ENCODE measurements at regions not wholly inside any gene's neighbourhood (a gene's known extent, or its start where the extent isn't known, plus 50 kb on each side); places are given as distances from the start of the nearest gene placed in this dataset.

DNA sequence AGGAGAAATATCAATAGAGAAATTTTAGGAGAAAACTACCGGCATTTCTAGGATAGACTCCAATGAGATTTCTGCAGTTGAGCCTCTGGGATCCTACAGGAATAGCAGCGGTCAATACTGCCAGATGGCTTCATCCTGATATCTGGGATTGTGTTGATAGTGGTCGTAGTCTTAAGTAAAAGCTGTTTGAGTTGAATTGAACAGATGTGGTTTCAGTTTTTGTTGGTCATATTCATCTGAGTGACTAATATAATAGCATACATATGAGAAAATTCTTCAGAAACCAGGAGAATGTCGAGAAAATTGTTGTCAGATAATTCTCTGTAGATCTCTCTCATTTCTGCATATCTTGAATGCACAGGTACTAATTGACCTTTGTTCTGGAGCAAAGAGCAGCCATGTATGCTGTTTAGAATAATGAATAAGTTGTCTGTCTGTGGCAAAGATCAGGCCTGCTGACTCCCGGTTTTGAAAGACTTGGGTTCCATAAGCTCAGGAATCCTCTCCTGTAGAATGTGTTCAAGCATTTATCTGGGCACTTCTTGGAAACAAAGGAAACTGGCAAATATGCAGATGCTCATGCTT, 288.1 kb downstream of the TMX3 start:
- Histone ChIP-seq H3K27me3 (ENCODE audit: control insufficient read depth in 1 of 2, insufficient read depth in 2 of 2, low read length in 1 of 2) (no peaks in the 10 kb centered on the region), H3K4me3 (ENCODE audit: low read length in 2 of 2) (no peak overlapping the region), H3K27ac (ENCODE audit: low read depth in 1 of 2, low read length in 2 of 2) (no peak overlapping the region), H3K4me1 (ENCODE audit: control insufficient read depth in 1 of 2, insufficient read depth in 2 of 2, low read length in 2 of 2) (no peaks in the 10 kb centered on the region), H3K9me3 (ENCODE audit: control insufficient read depth, low read length) (no peaks in the 10 kb centered on the region), H3K36me3 (ENCODE audit: control insufficient read depth in 1 of 2, insufficient read depth in 2 of 2, low read length in 1 of 2) (no peaks in the 10 kb centered on the region)
- intact Hi-C loops (cut with DNase I): no loop called here
- no peak for ATAC-seq (ENCODE audit: low FRiP score)
- no peak for DNase-seq
- 77 to 79% methylated on average over 5 of the region's 5 CpGs for WGBS, 2 donors

DNA sequence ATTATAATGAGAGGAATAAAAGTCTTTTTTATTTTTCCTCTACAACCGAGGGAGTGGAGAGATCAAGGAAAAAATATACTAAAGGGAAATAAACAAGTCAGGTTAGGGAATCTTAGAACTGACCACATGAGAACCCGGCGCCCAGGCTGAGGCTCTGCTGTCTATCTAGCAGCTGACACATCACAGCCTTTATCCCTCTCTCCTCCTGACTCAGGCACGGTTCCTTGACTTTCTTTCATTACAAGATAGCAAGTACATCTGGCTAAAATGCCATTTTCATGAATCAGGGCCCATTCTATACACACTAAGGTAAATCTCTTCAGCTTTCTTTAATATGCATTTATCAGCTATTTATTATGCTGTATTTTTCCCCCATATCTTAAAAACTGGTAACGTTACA, 296.0 kb downstream of the TMX3 start:
- 85 to 88% methylated on average over 5 of the region's 5 CpGs for WGBS, 2 donors

DNA sequence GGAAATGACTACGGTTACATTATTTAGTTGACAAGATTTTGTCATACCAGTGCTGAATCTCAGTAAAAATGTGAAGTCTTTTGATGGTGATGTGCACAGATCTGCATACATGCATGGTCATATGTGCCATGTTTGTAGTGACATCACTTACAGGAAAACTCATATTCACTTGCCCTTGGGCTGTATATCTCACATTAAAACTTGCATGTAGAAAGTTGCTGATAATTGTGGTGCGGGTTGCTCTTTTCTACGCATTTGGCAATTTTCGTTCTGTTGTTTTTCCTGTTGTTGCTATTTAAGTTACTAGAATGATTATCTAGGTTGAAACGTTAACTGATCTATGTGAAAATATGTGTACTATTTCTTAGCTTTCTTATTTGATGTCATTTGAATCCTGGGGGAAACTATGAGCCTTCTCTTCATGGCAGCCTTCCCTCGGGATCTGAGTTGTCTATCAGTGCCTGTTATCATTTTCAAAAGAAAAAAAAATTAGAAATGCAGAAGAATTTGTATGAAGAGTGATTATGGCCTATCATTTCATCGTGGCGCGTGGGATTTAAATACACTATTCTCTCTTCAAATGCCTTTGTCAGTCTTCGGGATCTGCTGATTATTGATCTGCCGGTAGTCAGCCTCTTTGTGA, 296.6 kb downstream of the TMX3 start:
- Histone ChIP-seq H3K9me3 (ENCODE audit: control insufficient read depth, low read length) (no peaks in the 10 kb centered on the region), H3K27ac (ENCODE audit: low read depth in 1 of 2, low read length in 2 of 2) (no peak overlapping the region), H3K36me3 (ENCODE audit: control insufficient read depth in 1 of 2, insufficient read depth in 2 of 2, low read length in 1 of 2) (no peaks in the 10 kb centered on the region), H3K4me3 (ENCODE audit: low read length in 2 of 2) (no peak overlapping the region), H3K27me3 (ENCODE audit: control insufficient read depth in 1 of 2, insufficient read depth in 2 of 2, low read length in 1 of 2) (no peaks in the 10 kb centered on the region), H3K4me1 (ENCODE audit: control insufficient read depth in 1 of 2, insufficient read depth in 2 of 2, low read length in 2 of 2) (no peaks in the 10 kb centered on the region)
- DNase-seq (no peak), ATAC-seq (ENCODE audit: low FRiP score) (no peak)
- intact Hi-C loops (cut with DNase I): no loop called here
- 80% methylated on average over 11 of the region's 11 CpGs for WGBS, 2 donors

More for the DNA sequence above, 296.0 kb downstream of the TMX3 start:
- intact Hi-C loops (cut with DNase I): no loop called here
- DNase-seq (no peak), ATAC-seq (ENCODE audit: low FRiP score) (no peak)
- Histone ChIP-seq H3K27ac (ENCODE audit: low read depth in 1 of 2, low read length in 2 of 2) (no peak overlapping the region), H3K36me3 (ENCODE audit: control insufficient read depth in 1 of 2, insufficient read depth in 2 of 2, low read length in 1 of 2) (no peaks in the 10 kb centered on the region), H3K9me3 (ENCODE audit: control insufficient read depth, low read length) (no peaks in the 10 kb centered on the region), H3K27me3 (ENCODE audit: control insufficient read depth in 1 of 2, insufficient read depth in 2 of 2, low read length in 1 of 2) (no peaks in the 10 kb centered on the region), H3K4me1 (ENCODE audit: control insufficient read depth in 1 of 2, insufficient read depth in 2 of 2, low read length in 2 of 2) (no peaks in the 10 kb centered on the region), H3K4me3 (ENCODE audit: low read length in 2 of 2) (no peak overlapping the region)

DNA sequence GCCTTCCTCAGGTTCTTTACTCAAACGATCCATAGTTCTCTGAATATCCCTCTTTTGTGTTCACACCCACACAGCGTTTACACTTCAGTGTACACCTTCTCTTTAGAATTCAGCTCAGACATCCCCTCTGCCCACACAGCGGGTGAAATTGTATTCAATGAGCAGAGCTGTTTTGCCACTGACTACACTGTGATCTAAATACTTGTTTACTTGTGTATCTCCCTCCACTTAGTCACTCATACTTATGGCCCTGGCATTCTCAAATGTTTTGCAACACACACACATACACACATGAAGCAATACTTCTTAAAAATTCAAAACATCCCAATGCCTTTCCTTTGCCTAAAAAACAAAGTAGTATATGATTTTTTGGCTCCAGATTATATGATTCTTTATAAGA, 297.1 kb downstream of the TMX3 start:
- no peak for ATAC-seq (ENCODE audit: low FRiP score)
- no peaks in the 10 kb centered on the region for H3K36me3 ChIP-seq (ENCODE audit: control insufficient read depth in 1 of 2, insufficient read depth in 2 of 2, low read length in 1 of 2)

GRCh38 chr18:68417166-68417799, 297.6 kb downstream of the TMX3 start:
- Histone ChIP-seq H3K36me3 (ENCODE audit: control insufficient read depth in 1 of 2, insufficient read depth in 2 of 2, low read length in 1 of 2) (no peaks in the 10 kb centered on the region), H3K27me3 (ENCODE audit: control insufficient read depth in 1 of 2, insufficient read depth in 2 of 2, low read length in 1 of 2) (no peaks in the 10 kb centered on the region), H3K4me3 (ENCODE audit: low read length in 2 of 2) (no peak overlapping the region), H3K4me1 (ENCODE audit: control insufficient read depth in 1 of 2, insufficient read depth in 2 of 2, low read length in 2 of 2) (no peaks in the 10 kb centered on the region), H3K9me3 (ENCODE audit: control insufficient read depth, low read length) (no peaks in the 10 kb centered on the region), H3K27ac (ENCODE audit: low read depth in 1 of 2, low read length in 2 of 2) (no peak overlapping the region)
- no peak for ATAC-seq (ENCODE audit: low FRiP score)
- no peak for DNase-seq
- intact Hi-C loops (cut with DNase I): no loop called here
- 6 to 11% methylated on average over 2 of the region's 2 CpGs for WGBS, 2 donors

More for the DNA sequence above, 297.1 kb downstream of the TMX3 start:
- no peak overlapping the region for H3K27ac ChIP-seq (ENCODE audit: low read depth in 1 of 2, low read length in 2 of 2)
- no peaks in the 10 kb centered on the region for H3K9me3 ChIP-seq (ENCODE audit: control insufficient read depth, low read length)
- intact Hi-C loops (cut with DNase I): no loop called here
- H3K27me3 ChIP-seq (ENCODE audit: control insufficient read depth in 1 of 2, insufficient read depth in 2 of 2, low read length in 1 of 2): no peaks in the 10 kb centered on the region
- H3K4me1 ChIP-seq (ENCODE audit: control insufficient read depth in 1 of 2, insufficient read depth in 2 of 2, low read length in 2 of 2): no peaks in the 10 kb centered on the region
- 81 to 89% methylated on average over 3 of the region's 3 CpGs for WGBS, 2 donors
- no peak overlapping the region for H3K4me3 ChIP-seq (ENCODE audit: low read length in 2 of 2)
- no peak for DNase-seq

DNA sequence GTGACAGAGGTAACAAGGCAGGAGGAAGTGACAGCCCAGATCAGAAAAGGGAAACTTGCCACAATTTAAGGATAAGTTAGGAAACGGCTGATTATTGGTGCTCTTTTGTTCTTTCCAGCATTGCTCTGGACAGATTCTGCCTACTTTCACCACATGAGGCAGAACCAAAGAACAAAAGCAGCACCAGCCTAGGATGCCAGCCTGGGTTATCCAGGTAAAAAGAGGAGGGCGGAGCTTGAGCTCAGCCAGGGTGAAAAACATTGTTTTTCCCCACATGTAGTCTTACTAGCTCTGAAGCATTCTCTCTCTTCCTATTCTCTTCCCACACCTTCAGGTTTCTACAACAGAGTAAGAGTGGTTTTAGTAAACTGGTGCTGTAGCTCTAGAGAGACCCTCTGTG, 300.5 kb downstream of the TMX3 start:
- Histone ChIP-seq H3K27ac (ENCODE audit: low read depth in 1 of 2, low read length in 2 of 2) (no peak overlapping the region), H3K4me3 (ENCODE audit: low read length in 2 of 2) (no peak overlapping the region), H3K27me3 (ENCODE audit: control insufficient read depth in 1 of 2, insufficient read depth in 2 of 2, low read length in 1 of 2) (no peaks in the 10 kb centered on the region), H3K36me3 (ENCODE audit: control insufficient read depth in 1 of 2, insufficient read depth in 2 of 2, low read length in 1 of 2) (no peaks in the 10 kb centered on the region), H3K4me1 (ENCODE audit: control insufficient read depth in 1 of 2, insufficient read depth in 2 of 2, low read length in 2 of 2) (no peaks in the 10 kb centered on the region), H3K9me3 (ENCODE audit: control insufficient read depth, low read length) (no peaks in the 10 kb centered on the region)
- ATAC-seq (ENCODE audit: low FRiP score) (no peak), DNase-seq (no peak)
- intact Hi-C loops (cut with DNase I): no loop called here
- WGBS, 2 donors: 92 to 94% methylated on average over 2 of the region's 2 CpGs

DNA sequence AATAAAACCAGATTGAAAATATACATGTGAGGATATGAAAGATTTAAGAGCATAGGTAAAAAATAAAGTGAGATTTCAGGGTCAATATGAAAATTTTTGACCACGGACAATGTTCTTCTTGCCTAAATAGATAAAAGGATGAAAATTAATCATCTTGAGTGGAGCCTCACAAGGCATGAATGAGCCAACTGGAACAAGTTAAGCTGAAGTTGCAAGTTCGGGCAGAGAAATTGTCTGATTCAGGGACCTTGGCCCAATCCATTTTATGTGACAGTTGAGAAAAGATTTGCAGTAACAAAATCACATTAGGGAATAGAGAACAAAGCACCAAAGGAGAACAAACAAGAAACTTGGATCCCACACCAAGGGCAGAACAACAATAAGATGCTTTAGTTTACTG, 305.3 kb downstream of the TMX3 start:
- 54 to 70% methylated on average over 2 of the region's 2 CpGs for WGBS, 2 donors
- H3K27me3 ChIP-seq (ENCODE audit: control insufficient read depth in 1 of 2, insufficient read depth in 2 of 2, low read length in 1 of 2): no peaks in the 10 kb centered on the region
- H3K4me1 ChIP-seq (ENCODE audit: control insufficient read depth in 1 of 2, insufficient read depth in 2 of 2, low read length in 2 of 2): no peaks in the 10 kb centered on the region
- intact Hi-C loops (cut with DNase I): no loop called here
- H3K36me3 ChIP-seq (ENCODE audit: control insufficient read depth in 1 of 2, insufficient read depth in 2 of 2, low read length in 1 of 2): no peaks in the 10 kb centered on the region
- no peak overlapping the region for H3K4me3 ChIP-seq (ENCODE audit: low read length in 2 of 2)
- ATAC-seq (ENCODE audit: low FRiP score) (no peak), DNase-seq (no peak)
- H3K9me3 ChIP-seq (ENCODE audit: control insufficient read depth, low read length): no peaks in the 10 kb centered on the region
- H3K27ac ChIP-seq (ENCODE audit: low read depth in 1 of 2, low read length in 2 of 2): no peak overlapping the region

GRCh38 chr18:68406761-68407160, 308.1 kb downstream of the TMX3 start:
- Histone ChIP-seq H3K4me3 (ENCODE audit: low read length in 2 of 2) (no peak overlapping the region), H3K27ac (ENCODE audit: low read depth in 1 of 2, low read length in 2 of 2) (no peak overlapping the region), H3K36me3 (ENCODE audit: control insufficient read depth in 1 of 2, insufficient read depth in 2 of 2, low read length in 1 of 2) (no peaks in the 10 kb centered on the region), H3K4me1 (ENCODE audit: control insufficient read depth in 1 of 2, insufficient read depth in 2 of 2, low read length in 2 of 2) (no peaks in the 10 kb centered on the region), H3K27me3 (ENCODE audit: control insufficient read depth in 1 of 2, insufficient read depth in 2 of 2, low read length in 1 of 2) (no peaks in the 10 kb centered on the region), H3K9me3 (ENCODE audit: control insufficient read depth, low read length) (no peaks in the 10 kb centered on the region)
- intact Hi-C loops (cut with DNase I): no loop called here
- ATAC-seq (ENCODE audit: low FRiP score): no peak
- DNase-seq: no peak
- WGBS, 2 donors: 67 to 78% methylated on average over 4 of the region's 4 CpGs

GRCh38 chr18:68402784-68403183, 312.1 kb downstream of the TMX3 start:
- 91 to 93% methylated on average over 2 of the region's 2 CpGs for WGBS, 2 donors

More at GRCh38 chr18:68402784-68403183, 312.1 kb downstream of the TMX3 start:
- no peaks in the 10 kb centered on the region for H3K27me3 ChIP-seq (ENCODE audit: control insufficient read depth in 1 of 2, insufficient read depth in 2 of 2, low read length in 1 of 2)
- no peaks in the 10 kb centered on the region for H3K9me3 ChIP-seq (ENCODE audit: control insufficient read depth, low read length)
- ATAC-seq (ENCODE audit: low FRiP score) (no peak), DNase-seq (no peak)
- H3K4me3 ChIP-seq (ENCODE audit: low read length in 2 of 2): no peak overlapping the region
- no peak overlapping the region for H3K27ac ChIP-seq (ENCODE audit: low read depth in 1 of 2, low read length in 2 of 2)
- no peaks in the 10 kb centered on the region for H3K36me3 ChIP-seq (ENCODE audit: control insufficient read depth in 1 of 2, insufficient read depth in 2 of 2, low read length in 1 of 2)
- H3K4me1 ChIP-seq (ENCODE audit: control insufficient read depth in 1 of 2, insufficient read depth in 2 of 2, low read length in 2 of 2): no peaks in the 10 kb centered on the region
- intact Hi-C loops (cut with DNase I): no loop called here

Measured in aorta (tissue), 5 donors.